PC-9 (cell line): ENCODE measurements at regions not wholly inside any gene's neighbourhood (a gene's known extent, or its start where the extent isn't known, plus 50 kb on each side); places are given as distances from the start of the nearest gene placed in this dataset.

ENCODE experiments used
- BruUV-seq: library from RNA; stranded (reverse); fragments of 400-500 nt; replicated peaks from 2 replicates; lab custom pipeline; 2021; lab: Mats Ljungman, UMichigan
- CTCF ChIA-PET: fragments of 300-600 bp; sonication (Branson Sonifier 250); formaldehyde crosslinking; loops from one replicate; lab custom pipeline; 2022; ENCODE audit warnings: antibody characterized with exemption; lab: Charles Lee
- POLR2A ChIA-PET: fragments of 300-600 bp; sonication (Branson Sonifier 250); formaldehyde crosslinking; loops from one replicate; lab custom pipeline; 2022; ENCODE audit warnings: antibody characterized with exemption; ENCODE audit not compliant: unreplicated experiment; lab: Charles Lee
- DNase-seq, 2 experiments: peaks; one replicate each; pipeline versions ENCODE4 v3.0.0 to v3.0.0-alpha.2; 2015 to 2022; ENCODE audit warnings: mixed read lengths in 1 of 2
- H2AFZ ChIP-seq: fragments of 200-600 bp; sonication (generic); 2 replicates; pipeline ENCODE4 v1.8.1; 2017; ENCODE audit warnings: antibody characterized with exemption
- H3F3A ChIP-seq: fragments of 200-600 bp; sonication (generic); 2 replicates; pipeline ENCODE4 v1.8.1; 2017; ENCODE audit warnings: antibody characterized with exemption, mild to moderate bottlenecking, low read depth; ENCODE audit not compliant: insufficient read depth
- H3K27ac ChIP-seq: fragments of 200-600 bp; sonication (generic); 2 replicates; pipeline ENCODE4 v1.6.1; 2016; ENCODE audit warnings: mixed run types
- H3K27me3 ChIP-seq: fragments of 200-600 bp; sonication (generic); 2 replicates; pipeline ENCODE4 v1.6.1; 2016; ENCODE audit warnings: low read depth, mixed run types; ENCODE audit not compliant: insufficient read depth
- H3K36me3 ChIP-seq: fragments of 200-600 bp; sonication (generic); 2 replicates; pipeline ENCODE4 v1.6.1; 2016; ENCODE audit warnings: low read depth, mixed run types
- H3K4me1 ChIP-seq: fragments of 200-600 bp; sonication (generic); replicated peaks from 2 replicates; pipeline ENCODE4 v1.6.1; 2016; ENCODE audit warnings: mixed run types; ENCODE audit not compliant: insufficient read depth
- H3K4me2 ChIP-seq: fragments of 200-600 bp; sonication (generic); 2 replicates; pipeline ENCODE4 v1.6.1; 2017; ENCODE audit warnings: mixed run types
- H3K4me3 ChIP-seq: fragments of 200-600 bp; sonication (generic); 2 replicates; pipeline ENCODE4 v1.6.1; 2016; ENCODE audit warnings: mixed run types
- H3K79me2 ChIP-seq: fragments of 200-600 bp; sonication (generic); 2 replicates; pipeline ENCODE4 v1.6.1; 2017; ENCODE audit warnings: low read depth, mixed run types
- H3K9me2 ChIP-seq: fragments of 200-600 bp; sonication (generic); 2 replicates; pipeline ENCODE4 v1.8.1; 2017; ENCODE audit warnings: mild to moderate bottlenecking; ENCODE audit not compliant: insufficient read depth
- H3K9me3 ChIP-seq: fragments of 200-600 bp; sonication (generic); 2 replicates; pipeline ENCODE4 v1.8.1; 2016; ENCODE audit warnings: low read depth; ENCODE audit not compliant: insufficient read depth
- H4K20me1 ChIP-seq: fragments of 200-600 bp; sonication (generic); 2 replicates; pipeline ENCODE4 v1.8.1; 2017; ENCODE audit not compliant: insufficient read depth
- CTCF ChIP-seq: fragments of 200-600 bp; sonication (generic); conservative IDR thresholded peaks from 2 replicates; pipeline ENCODE4 v1.6.1; 2017; ENCODE audit warnings: mixed run types, antibody characterized with exemption, mild to moderate bottlenecking, moderate library complexity
- EZH2 ChIP-seq: fragments of 200-600 bp; sonication (generic); IDR thresholded peaks from 2 replicates; pipeline ENCODE4 v1.8.0; 2017; ENCODE audit warnings: antibody characterized with exemption, low read depth
- intact Hi-C: fragments of 100-400 bp; cut with micrococcal nuclease; formaldehyde crosslinking; loops from one replicate; pipeline ENCODE4 v1.10.0; 2022; ENCODE audit not compliant: unreplicated experiment

- no TSS peak for BruUV-seq
- H2AFZ ChIP-seq: no peak overlapping the region
- no peaks in the 10 kb centered on the region for H4K20me1 ChIP-seq
- no peaks in the 10 kb centered on the region for H3K4me1 ChIP-seq
- no peak overlapping the region for H3K4me2 ChIP-seq
- peaks cover 84% of the 10 kb centered on the region for H3K27me3 ChIP-seq
- TF ChIP-seq CTCF (no peak), EZH2 (no peak)
- H3K27ac ChIP-seq: no peak overlapping the region
- no peaks in the 10 kb centered on the region for H3K9me2 ChIP-seq
- intact Hi-C loops: no loop called here
- no peaks in the 10 kb centered on the region for H3K9me3 ChIP-seq
- no peaks in the 10 kb centered on the region for H3F3A ChIP-seq
- no peaks in the 10 kb centered on the region for H3K79me2 ChIP-seq
- H3K4me3 ChIP-seq: no peak overlapping the region
- POLR2A ChIA-PET: no interaction called here
- DNase-seq: no peak
- H3K36me3 ChIP-seq: no peaks in the 10 kb centered on the region
- CTCF ChIA-PET: no interaction called here
Measured at GRCh38 chr2:8514796-8515758, 166.8 kb upstream of the ID2 start.

- no peaks in the 10 kb centered on the region for H3K9me3 ChIP-seq
- no peaks in the 10 kb centered on the region for H3K9me2 ChIP-seq
- no peak overlapping the region for H3K27ac ChIP-seq
- no peaks in the 10 kb centered on the region for H3K79me2 ChIP-seq
- POLR2A ChIA-PET: no interaction called here
- BruUV-seq: no TSS peak
- DNase-seq: no peak
- no peak overlapping the region for H3K4me2 ChIP-seq
- H3K4me3 ChIP-seq: no peak overlapping the region
- intact Hi-C loops: no loop called here
- H4K20me1 ChIP-seq: no peaks in the 10 kb centered on the region
- CTCF ChIA-PET: interaction anchor here (0.7 kb wide), 1 partner anchor 21 kb away, joined by 15 read pairs; no protein-coding TSS in a partner anchor
- peaks cover 89% of the 10 kb centered on the region for H3K27me3 ChIP-seq
- H2AFZ ChIP-seq: no peak overlapping the region
- no peaks in the 10 kb centered on the region for H3F3A ChIP-seq
- no peaks in the 10 kb centered on the region for H3K36me3 ChIP-seq
- H3K4me1 ChIP-seq: no peaks in the 10 kb centered on the region
- no peak for TF ChIP-seq CTCF
- TF ChIP-seq EZH2: no peak
Measured at GRCh38 chr2:8515864-8516533, 165.9 kb upstream of the ID2 start.

DNA sequence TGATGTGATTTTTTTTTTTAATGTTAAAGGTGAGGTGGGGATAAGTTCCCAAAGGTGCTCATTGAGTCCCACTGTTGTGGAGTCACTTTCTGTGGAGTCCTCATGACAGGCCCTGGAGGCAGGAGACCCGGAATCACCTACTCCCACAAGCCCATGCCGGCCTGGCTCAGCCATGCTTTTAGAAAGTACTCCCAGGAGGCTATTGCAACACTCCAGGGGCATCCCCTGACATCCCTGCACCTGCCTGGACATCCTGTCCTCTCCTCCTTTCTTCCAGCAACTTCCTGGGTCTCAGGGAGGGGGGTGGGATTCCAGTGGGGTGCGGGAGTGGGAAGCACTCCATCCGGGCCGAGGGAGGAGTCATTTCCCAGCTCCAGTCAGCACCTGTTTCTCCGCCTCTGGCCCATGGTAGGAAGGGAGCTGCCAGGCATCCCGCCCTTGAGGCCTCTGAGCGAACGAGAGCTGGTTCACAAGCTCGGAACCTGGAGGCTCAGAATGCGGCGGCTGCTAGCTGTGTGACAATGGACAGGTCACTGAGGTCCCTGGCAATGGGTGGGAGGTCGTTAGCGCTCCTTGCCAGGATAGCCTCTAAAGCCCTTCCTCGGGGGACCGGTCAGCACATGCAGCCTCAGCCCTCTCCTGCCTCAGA lies 163.9 kb upstream of the ID2 start:
- H3K36me3 ChIP-seq: no peaks in the 10 kb centered on the region
- H3K4me2 ChIP-seq: no peak overlapping the region
- H3K9me3 ChIP-seq: no peaks in the 10 kb centered on the region
- no TSS peak for BruUV-seq
- CTCF ChIA-PET: no interaction called here
- POLR2A ChIA-PET: no interaction called here
- H3K79me2 ChIP-seq: no peaks in the 10 kb centered on the region
- no peaks in the 10 kb centered on the region for H3F3A ChIP-seq
- peaks cover 93% of the 10 kb centered on the region for H3K27me3 ChIP-seq
- no peak overlapping the region for H3K27ac ChIP-seq
- no peaks in the 10 kb centered on the region for H4K20me1 ChIP-seq
- no peak for DNase-seq
- no peaks in the 10 kb centered on the region for H3K4me1 ChIP-seq
- intact Hi-C loops: no loop called here
- H2AFZ ChIP-seq: no peak overlapping the region
- no peak overlapping the region for H3K4me3 ChIP-seq
- H3K9me2 ChIP-seq: no peaks in the 10 kb centered on the region
- TF ChIP-seq EZH2 (no peak), CTCF (no peak)
